GM18951 (cell line): ENCODE measurements at regions not wholly inside any gene's neighbourhood (a gene's known extent, or its start where the extent isn't known, plus 50 kb on each side); places are given as distances from the start of the nearest gene placed in this dataset.
"Not testable (repeated sequence)": the region's sequence is repeated elsewhere in the genome, so short reads cannot be mapped to it uniquely, and the experiment has no call there.

Experiments used
- POLR2A ChIP-seq: IDR thresholded peaks from 4 replicates; pipeline ENCODE4 v1.6.1; 2011; ENCODE audit warnings: mild to moderate bottlenecking; ENCODE audit not compliant: insufficient read length, insufficient read depth; ENCODE audit errors: extremely low read depth
- in situ Hi-C: fragments of 300-500 bp; cut with MboI; formaldehyde crosslinking; loops from one replicate; pipeline ENCODE4 v1.12.0; 2022; ENCODE audit warnings: low sequenced_read_pairs, mixed read lengths, inconsistent platforms; ENCODE audit not compliant: unreplicated experiment

GRCh38 chr10:6999232-6999925 is 411.5 kb downstream of the SFMBT2 start:
- in situ Hi-C loops: no loop called here

GRCh38 chr10:6997509-6997908 is 413.3 kb downstream of the SFMBT2 start:
- TF ChIP-seq POLR2A: no peak
- in situ Hi-C loops: no loop called here

More at GRCh38 chr10:6999232-6999925, 411.5 kb downstream of the SFMBT2 start:
- no peak for TF ChIP-seq POLR2A

GRCh38 chr10:6996431-6996830 is 414.4 kb downstream of the SFMBT2 start:
- in situ Hi-C loops: no loop called here

GRCh38 chr10:6995831-6996230 is 415.0 kb downstream of the SFMBT2 start:
- no peak for TF ChIP-seq POLR2A
- in situ Hi-C loops: no loop called here

More at GRCh38 chr10:6996431-6996830, 414.4 kb downstream of the SFMBT2 start:
- TF ChIP-seq POLR2A: no peak

GRCh38 chr10:6995341-6995740 is 415.3 kb upstream of the PRKCQ start:
- TF ChIP-seq POLR2A: no peak
- in situ Hi-C loops: no loop called here

- in situ Hi-C loops: no loop called here
- no peak for TF ChIP-seq POLR2A
Observed at GRCh38 chr10:6990891-6991290, 410.8 kb upstream of the PRKCQ start.

- TF ChIP-seq POLR2A: no peak
- in situ Hi-C loops: no loop called here
Observed at GRCh38 chr10:6988654-6989053, 408.6 kb upstream of the PRKCQ start.

GRCh38 chr10:6987536-6987945 is 407.5 kb upstream of the PRKCQ start:
- no peak for TF ChIP-seq POLR2A
- in situ Hi-C loops: no loop called here

GRCh38 chr10:6986927-6987326 is 406.9 kb upstream of the PRKCQ start:
- in situ Hi-C loops: no loop called here
- no peak for TF ChIP-seq POLR2A

- no peak for TF ChIP-seq POLR2A
- in situ Hi-C loops: no loop called here
Observed at GRCh38 chr10:6985644-6986043, 405.6 kb upstream of the PRKCQ start.

- in situ Hi-C loops: no loop called here
- no peak for TF ChIP-seq POLR2A
Observed at GRCh38 chr10:6984971-6985370, 404.9 kb upstream of the PRKCQ start.

GRCh38 chr10:6984016-6984415 is 403.9 kb upstream of the PRKCQ start:
- in situ Hi-C loops: not testable (repeated sequence)

GRCh38 chr10:6980353-6980752 is 400.3 kb upstream of the PRKCQ start:
- TF ChIP-seq POLR2A: no peak
- in situ Hi-C loops: no loop called here

- no peak for TF ChIP-seq POLR2A
- in situ Hi-C loops: no loop called here
Observed at GRCh38 chr10:6979371-6979770, 399.3 kb upstream of the PRKCQ start.

GRCh38 chr10:6978187-6978627 is 398.1 kb upstream of the PRKCQ start:
- in situ Hi-C loops: no loop called here

More at GRCh38 chr10:6978187-6978627, 398.1 kb upstream of the PRKCQ start:
- TF ChIP-seq POLR2A: no peak
